HL-60 (cell line): ENCODE measurements at regions not wholly inside any gene's neighbourhood (a gene's known extent, or its start where the extent isn't known, plus 50 kb on each side); places are given as distances from the start of the nearest gene placed in this dataset.

Experiments used
- POLR2AphosphoS5 ChIP-seq: IDR thresholded peaks from 2 replicates; pipeline ENCODE4 v1.6.1; 2012; ENCODE audit warnings: low read depth
- TF ChIP-seq, protein P1 (sequence below): IDR thresholded peaks from one replicate; pipeline ENCODE4 v1.5.1; 2011; ENCODE audit warnings: low read length, control low read depth, inconsistent platforms; ENCODE audit not compliant: insufficient read depth

DNA sequence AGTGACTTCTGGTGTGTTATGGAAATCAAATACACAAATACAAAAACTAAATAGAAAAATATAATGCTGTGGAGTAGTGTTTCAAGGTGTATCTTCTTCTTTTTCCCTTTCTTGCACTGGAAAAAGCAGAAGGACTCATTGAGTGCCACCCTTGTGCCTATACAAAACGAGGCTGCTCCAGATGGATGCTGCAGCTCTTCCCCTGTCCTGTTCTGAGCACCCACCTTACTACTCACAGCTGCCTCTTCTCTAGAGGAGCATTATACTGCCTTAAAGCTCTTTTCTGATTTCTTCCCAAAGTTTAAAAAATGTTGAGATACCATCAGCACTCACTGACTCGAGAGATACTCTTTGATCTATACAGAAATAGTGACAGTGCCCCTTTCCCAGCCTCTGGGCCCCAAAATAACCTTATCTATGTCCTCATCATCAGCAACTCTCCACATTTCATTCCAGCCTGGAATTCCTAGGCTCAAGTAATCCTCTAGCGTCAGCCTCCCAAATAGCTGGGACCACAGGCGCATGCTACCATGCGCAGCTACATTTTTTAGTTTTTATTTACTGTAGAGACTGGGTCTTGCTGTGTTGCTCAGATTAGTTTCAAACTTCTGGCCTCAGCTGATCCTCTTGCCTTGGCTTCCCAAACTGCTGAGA is 1356.1 kb upstream of the NRXN1 start:
- TF ChIP-seq, protein P1, sequence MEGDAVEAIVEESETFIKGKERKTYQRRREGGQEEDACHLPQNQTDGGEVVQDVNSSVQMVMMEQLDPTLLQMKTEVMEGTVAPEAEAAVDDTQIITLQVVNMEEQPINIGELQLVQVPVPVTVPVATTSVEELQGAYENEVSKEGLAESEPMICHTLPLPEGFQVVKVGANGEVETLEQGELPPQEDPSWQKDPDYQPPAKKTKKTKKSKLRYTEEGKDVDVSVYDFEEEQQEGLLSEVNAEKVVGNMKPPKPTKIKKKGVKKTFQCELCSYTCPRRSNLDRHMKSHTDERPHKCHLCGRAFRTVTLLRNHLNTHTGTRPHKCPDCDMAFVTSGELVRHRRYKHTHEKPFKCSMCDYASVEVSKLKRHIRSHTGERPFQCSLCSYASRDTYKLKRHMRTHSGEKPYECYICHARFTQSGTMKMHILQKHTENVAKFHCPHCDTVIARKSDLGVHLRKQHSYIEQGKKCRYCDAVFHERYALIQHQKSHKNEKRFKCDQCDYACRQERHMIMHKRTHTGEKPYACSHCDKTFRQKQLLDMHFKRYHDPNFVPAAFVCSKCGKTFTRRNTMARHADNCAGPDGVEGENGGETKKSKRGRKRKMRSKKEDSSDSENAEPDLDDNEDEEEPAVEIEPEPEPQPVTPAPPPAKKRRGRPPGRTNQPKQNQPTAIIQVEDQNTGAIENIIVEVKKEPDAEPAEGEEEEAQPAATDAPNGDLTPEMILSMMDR: no peak
- no peak for TF ChIP-seq POLR2AphosphoS5
